BJ (cell line): ENCODE measurements at regions not wholly inside any gene's neighbourhood (a gene's known extent, or its start where the extent isn't known, plus 50 kb on each side); places are given as distances from the start of the nearest gene placed in this dataset.

Experiments
- CTCF ChIA-PET: fragments of 350-600 bp; formaldehyde crosslinking; extraction: SDS; loops from one replicate; lab custom pipeline; 2021; ENCODE audit warnings: antibody characterized with exemption, inconsistent platforms; lab: Yijun Ruan, JAX
- POLR2A ChIA-PET: fragments of 300-600 bp; sonication (Branson Sonifier 250); formaldehyde crosslinking; extraction: SDS; loops from one replicate; lab custom pipeline; 2021; ENCODE audit warnings: antibody characterized with exemption; lab: Charles Lee
- DNase-seq: peaks from one replicate; pipeline ENCODE4 v3.0.0-alpha.2; 2011; ENCODE audit warnings: low read depth
- H3K27me3 ChIP-seq: 2 replicates; pipeline ENCODE4 v1.6.0; 2011; ENCODE audit warnings: low read length; ENCODE audit not compliant: control insufficient read depth, insufficient read depth
- H3K36me3 ChIP-seq: 2 replicates; pipeline ENCODE4 v1.5.1; 2011; ENCODE audit warnings: low read length; ENCODE audit not compliant: control insufficient read depth, insufficient read depth
- H3K4me3 ChIP-seq: 2 replicates; pipeline ENCODE4 v1.5.1; 2011; ENCODE audit warnings: low read depth, mild to moderate bottlenecking, control low read depth, low read length
- TF ChIP-seq, protein P1 (sequence below): IDR thresholded peaks from 2 replicates; pipeline ENCODE4 v1.5.1; 2011; ENCODE audit warnings: low read depth, mild to moderate bottlenecking, control low read depth, inconsistent platforms, low read length, moderate library complexity; ENCODE audit not compliant: insufficient read depth

- ChIA-PET CTCF (no interaction called here), POLR2A (no interaction called here)
- H3K27me3 ChIP-seq = no peaks in the 10 kb centered on the region
- H3K4me3 ChIP-seq = no peak overlapping the region
- DNase-seq = no peak
- TF ChIP-seq, protein P1, sequence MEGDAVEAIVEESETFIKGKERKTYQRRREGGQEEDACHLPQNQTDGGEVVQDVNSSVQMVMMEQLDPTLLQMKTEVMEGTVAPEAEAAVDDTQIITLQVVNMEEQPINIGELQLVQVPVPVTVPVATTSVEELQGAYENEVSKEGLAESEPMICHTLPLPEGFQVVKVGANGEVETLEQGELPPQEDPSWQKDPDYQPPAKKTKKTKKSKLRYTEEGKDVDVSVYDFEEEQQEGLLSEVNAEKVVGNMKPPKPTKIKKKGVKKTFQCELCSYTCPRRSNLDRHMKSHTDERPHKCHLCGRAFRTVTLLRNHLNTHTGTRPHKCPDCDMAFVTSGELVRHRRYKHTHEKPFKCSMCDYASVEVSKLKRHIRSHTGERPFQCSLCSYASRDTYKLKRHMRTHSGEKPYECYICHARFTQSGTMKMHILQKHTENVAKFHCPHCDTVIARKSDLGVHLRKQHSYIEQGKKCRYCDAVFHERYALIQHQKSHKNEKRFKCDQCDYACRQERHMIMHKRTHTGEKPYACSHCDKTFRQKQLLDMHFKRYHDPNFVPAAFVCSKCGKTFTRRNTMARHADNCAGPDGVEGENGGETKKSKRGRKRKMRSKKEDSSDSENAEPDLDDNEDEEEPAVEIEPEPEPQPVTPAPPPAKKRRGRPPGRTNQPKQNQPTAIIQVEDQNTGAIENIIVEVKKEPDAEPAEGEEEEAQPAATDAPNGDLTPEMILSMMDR = no peak
- H3K36me3 ChIP-seq = no peaks in the 10 kb centered on the region
Observed at GRCh38 chr4:23333556-23333945, 556.3 kb downstream of the PPARGC1A start.

DNA sequence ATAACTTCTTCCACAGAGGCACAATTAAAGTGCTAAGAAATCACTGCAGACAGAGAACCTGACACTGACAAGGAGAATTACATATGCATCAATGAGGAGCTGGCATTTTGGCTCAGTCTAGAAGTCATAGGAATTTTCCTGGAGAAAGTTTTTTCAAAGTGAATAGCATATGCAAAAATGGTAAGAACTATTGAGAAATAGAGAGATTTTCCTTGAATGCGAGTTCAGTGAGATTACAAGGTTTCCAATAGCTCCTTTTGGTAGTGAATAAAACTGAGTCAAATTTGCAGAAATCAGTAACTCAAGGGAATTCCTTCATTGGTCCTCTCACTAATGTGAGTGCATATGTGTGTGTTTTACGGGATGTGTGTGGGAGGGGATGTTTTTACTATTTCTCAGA lies 557.5 kb downstream of the PPARGC1A start:
- TF ChIP-seq, protein P1 = no peak
- no peaks in the 10 kb centered on the region for H3K36me3 ChIP-seq
- H3K27me3 ChIP-seq = no peaks in the 10 kb centered on the region
- ChIA-PET CTCF (no interaction called here), POLR2A (no interaction called here)
- no peak overlapping the region for H3K4me3 ChIP-seq
- no peak for DNase-seq

- Histone ChIP-seq H3K36me3 (no peaks in the 10 kb centered on the region), H3K27me3 (no peaks in the 10 kb centered on the region), H3K4me3 (no peak overlapping the region)
- DNase-seq = no peak
- ChIA-PET CTCF (no interaction called here), POLR2A (no interaction called here)
- TF ChIP-seq, protein P1 = no peak
Observed at GRCh38 chr4:23327120-23327519, 562.7 kb downstream of the PPARGC1A start.

- TF ChIP-seq, protein P1 = no peak
- no peak overlapping the region for H3K4me3 ChIP-seq
- no peak for DNase-seq
- no peaks in the 10 kb centered on the region for H3K27me3 ChIP-seq
- ChIA-PET POLR2A (no interaction called here), CTCF (no interaction called here)
- H3K36me3 ChIP-seq = no peaks in the 10 kb centered on the region
Observed at GRCh38 chr4:23324021-23324690, 565.7 kb downstream of the PPARGC1A start.

DNA sequence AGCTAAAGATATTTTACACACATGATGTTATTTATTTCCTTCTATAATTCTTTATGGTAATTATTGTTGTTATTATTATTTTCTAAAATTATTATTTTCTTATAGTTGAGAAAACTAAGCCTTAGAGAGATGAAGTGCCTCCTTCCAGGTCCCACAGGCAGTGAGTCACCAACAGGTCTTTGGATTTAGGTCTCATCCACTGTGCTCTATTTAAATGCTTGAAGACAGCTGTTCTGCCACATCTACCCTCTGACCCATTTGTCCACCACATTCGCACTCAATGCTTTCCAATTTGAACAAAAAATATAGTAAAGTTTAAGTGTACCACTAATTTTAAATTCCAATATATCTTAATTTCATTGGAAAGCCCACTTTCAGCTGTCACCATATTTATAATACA lies 566.4 kb downstream of the PPARGC1A start:
- H3K4me3 ChIP-seq = no peak overlapping the region
- CTCF ChIA-PET = no interaction called here
- no peaks in the 10 kb centered on the region for H3K27me3 ChIP-seq
- TF ChIP-seq, protein P1 = no peak
- no peak for DNase-seq
- no peaks in the 10 kb centered on the region for H3K36me3 ChIP-seq
- POLR2A ChIA-PET = no interaction called here
